IPS-18a (cell line): ENCODE measurements at regions not wholly inside any gene's neighbourhood (a gene's known extent, or its start where the extent isn't known, plus 50 kb on each side); places are given as distances from the start of the nearest gene placed in this dataset.

ENCODE experiments used
- H3K27ac ChIP-seq: one replicate; pipeline ENCODE4 v1.5.1; 2013; ENCODE audit warnings: low read length
- H3K27me3 ChIP-seq: one replicate; pipeline ENCODE4 v1.6.1; 2013; ENCODE audit warnings: mild to moderate bottlenecking, low read length; ENCODE audit not compliant: control insufficient read depth, insufficient read depth
- H3K36me3 ChIP-seq: one replicate; pipeline ENCODE4 v1.6.1; 2013; ENCODE audit warnings: low read depth, low read length; ENCODE audit not compliant: control insufficient read depth
- H3K4me1 ChIP-seq: one replicate; pipeline ENCODE4 v1.6.1; 2013; ENCODE audit warnings: low read depth, low read length; ENCODE audit not compliant: control insufficient read depth
- H3K4me3 ChIP-seq: one replicate; pipeline ENCODE4 v1.5.1; 2013; ENCODE audit warnings: low read length
- H3K9ac ChIP-seq: one replicate; pipeline ENCODE4 v1.6.1; 2013; ENCODE audit warnings: mild to moderate bottlenecking, low read length, moderate library complexity
- H3K9me3 ChIP-seq: one replicate; pipeline ENCODE4 v1.6.1; 2013; ENCODE audit warnings: low read depth, low read length; ENCODE audit not compliant: control insufficient read depth

- Histone ChIP-seq H3K4me1 (peaks cover 17% of the 10 kb centered on the region), H3K27me3 (no peaks in the 10 kb centered on the region), H3K9ac (no peak overlapping the region), H3K4me3 (no peak overlapping the region), H3K36me3 (no peaks in the 10 kb centered on the region), H3K27ac (no peak overlapping the region), H3K9me3 (no peaks in the 10 kb centered on the region)
Observed at GRCh38 chr2:64396551-64396950, 57.4 kb upstream of the LGALSL start.

- Histone ChIP-seq H3K9ac (no peak overlapping the region), H3K36me3 (no peaks in the 10 kb centered on the region), H3K4me3 (no peak overlapping the region), H3K4me1 (peaks cover 32% of the 10 kb centered on the region), H3K9me3 (no peaks in the 10 kb centered on the region), H3K27ac (no peak overlapping the region), H3K27me3 (no peaks in the 10 kb centered on the region)
Observed at GRCh38 chr2:64398516-64399129, 55.3 kb upstream of the LGALSL start.

GRCh38 chr2:64399521-64399920 lies 54.4 kb upstream of the LGALSL start:
- Histone ChIP-seq H3K27me3 (no peaks in the 10 kb centered on the region), H3K9me3 (no peaks in the 10 kb centered on the region), H3K36me3 (no peaks in the 10 kb centered on the region), H3K27ac (no peak overlapping the region), H3K4me3 (no peak overlapping the region), H3K4me1 (peaks cover 39% of the 10 kb centered on the region), H3K9ac (no peak overlapping the region)

GRCh38 chr2:64400105-64400728 lies 53.7 kb upstream of the LGALSL start:
- Histone ChIP-seq H3K4me3 (no peak overlapping the region), H3K27ac (no peak overlapping the region), H3K27me3 (no peaks in the 10 kb centered on the region), H3K4me1 (peaks cover 43% of the 10 kb centered on the region), H3K9ac (no peak overlapping the region), H3K9me3 (no peaks in the 10 kb centered on the region), H3K36me3 (no peaks in the 10 kb centered on the region)

GRCh38 chr2:64400733-64401528 lies 53.0 kb upstream of the LGALSL start:
- Histone ChIP-seq H3K36me3 (no peaks in the 10 kb centered on the region), H3K27ac (no peak overlapping the region), H3K9ac (no peak overlapping the region), H3K27me3 (no peaks in the 10 kb centered on the region), H3K9me3 (no peaks in the 10 kb centered on the region), H3K4me1 (peaks cover 43% of the 10 kb centered on the region), H3K4me3 (no peak overlapping the region)

GRCh38 chr2:64401529-64401880 lies 52.5 kb upstream of the LGALSL start:
- peaks cover 43% of the 10 kb centered on the region for H3K4me1 ChIP-seq
- H3K4me3 ChIP-seq, result no peak overlapping the region
- no peaks in the 10 kb centered on the region for H3K9me3 ChIP-seq
- H3K27me3 ChIP-seq, result no peaks in the 10 kb centered on the region
- H3K27ac ChIP-seq, result no peak overlapping the region
- no peak overlapping the region for H3K9ac ChIP-seq
- no peaks in the 10 kb centered on the region for H3K36me3 ChIP-seq

GRCh38 chr2:64402876-64403275 lies 51.1 kb upstream of the LGALSL start:
- Histone ChIP-seq H3K4me1 (peaks cover 43% of the 10 kb centered on the region), H3K4me3 (no peak overlapping the region)

GRCh38 chr2:64403426-64403825 lies 50.5 kb upstream of the LGALSL start:
- Histone ChIP-seq H3K27ac (peak overlapping the region; percentile 56), H3K9ac (peak overlapping the region; percentile 28), H3K27me3 (no peaks in the 10 kb centered on the region), H3K9me3 (no peaks in the 10 kb centered on the region), H3K4me1 (peaks cover 43% of the 10 kb centered on the region), H3K4me3 (peak overlapping the region; percentile 24), H3K36me3 (no peaks in the 10 kb centered on the region)

More at GRCh38 chr2:64402876-64403275, 51.1 kb upstream of the LGALSL start:
- Histone ChIP-seq H3K27ac (no peak overlapping the region), H3K36me3 (no peaks in the 10 kb centered on the region), H3K9ac (no peak overlapping the region), H3K27me3 (no peaks in the 10 kb centered on the region), H3K9me3 (no peaks in the 10 kb centered on the region)

GRCh38 chr2:64404002-64404731 lies 49.8 kb upstream of the LGALSL start:
- peaks cover 43% of the 10 kb centered on the region for H3K4me1 ChIP-seq
- H3K9me3 ChIP-seq, result no peaks in the 10 kb centered on the region
- H3K4me3 ChIP-seq, result peak overlapping the region; percentile 59
- no peaks in the 10 kb centered on the region for H3K36me3 ChIP-seq
- H3K27ac ChIP-seq, result peak overlapping the region; percentile 93
- no peaks in the 10 kb centered on the region for H3K27me3 ChIP-seq
- peak overlapping the region; percentile 74 for H3K9ac ChIP-seq
